Smooth muscle cell (in vitro differentiated cells): ENCODE measurements at regions not wholly inside any gene's neighbourhood (a gene's known extent, or its start where the extent isn't known, plus 50 kb on each side); places are given as distances from the start of the nearest gene placed in this dataset.

ENCODE experiments used
- DNase-seq: peaks from one replicate; lab custom pipeline; 2025; ENCODE audit not compliant: unreplicated experiment; lab: John Stamatoyannopoulos, UW
- H2AFZ ChIP-seq: fragments of 200-600 bp; sonication (generic); 2 replicates; pipeline ENCODE4 v1.6.0; 2016; ENCODE audit warnings: antibody characterized with exemption, low read depth, mild to moderate bottlenecking
- H3F3A ChIP-seq: fragments of 200-600 bp; sonication (generic); 2 replicates; pipeline ENCODE4 v1.6.0; 2017; ENCODE audit warnings: antibody characterized with exemption, low read depth
- H3K27ac ChIP-seq: fragments of 200-600 bp; sonication (generic); 2 replicates; pipeline ENCODE4 v1.5.1; 2016; ENCODE audit warnings: low read depth, mild to moderate bottlenecking
- H3K27me3 ChIP-seq: fragments of 200-600 bp; sonication (generic); 2 replicates; pipeline ENCODE4 v1.6.1; 2016; ENCODE audit warnings: low read depth, mild to moderate bottlenecking
- H3K36me3 ChIP-seq: fragments of 200-600 bp; sonication (generic); 2 replicates; pipeline ENCODE4 v1.5.1; 2016; ENCODE audit warnings: low read depth
- H3K4me1 ChIP-seq: fragments of 200-600 bp; sonication (generic); 2 replicates; pipeline ENCODE4 v1.5.1; 2016; ENCODE audit warnings: low read depth
- H3K4me2 ChIP-seq: fragments of 200-600 bp; sonication (generic); 2 replicates; pipeline ENCODE4 v1.6.0; 2016; ENCODE audit warnings: mild to moderate bottlenecking
- H3K4me3 ChIP-seq: fragments of 200-600 bp; sonication (generic); 2 replicates; pipeline ENCODE4 v1.5.1; 2016; ENCODE audit warnings: mild to moderate bottlenecking
- H3K79me2 ChIP-seq: fragments of 200-600 bp; sonication (generic); 2 replicates; pipeline ENCODE4 v1.6.0; 2016; ENCODE audit warnings: low read depth, mild to moderate bottlenecking
- H3K9ac ChIP-seq: fragments of 200-600 bp; sonication (generic); 2 replicates; pipeline ENCODE4 v1.6.0; 2016; ENCODE audit warnings: low read depth
- H3K9me3 ChIP-seq: fragments of 200-600 bp; sonication (generic); replicated peaks from 2 replicates; pipeline ENCODE4 v1.5.1; 2016; ENCODE audit warnings: low read depth
- H4K20me1 ChIP-seq: fragments of 200-600 bp; sonication (generic); 2 replicates; pipeline ENCODE4 v1.6.0; 2016; ENCODE audit warnings: low read depth
- WGBS: methylation state at CpG from one replicate; pipeline ENCODE4 v1.1.7; 2016; ENCODE audit warnings: low lambda C conversion rate; 5-methylcytosine and 5-hydroxymethylcytosine counted together
- TF ChIP-seq, protein P1 (sequence below): fragments of 200-600 bp; sonication (generic); IDR thresholded peaks from 2 replicates; pipeline ENCODE4 v1.5.1; 2017; ENCODE audit warnings: borderline replicate concordance, mild to moderate bottlenecking, antibody characterized with exemption; ENCODE audit not compliant: insufficient read depth, poor library complexity, severe bottlenecking

- DNase-seq, result no peak
- peak overlapping the region; percentile 48 for H2AFZ ChIP-seq
- no peaks in the 10 kb centered on the region for H3K36me3 ChIP-seq
- WGBS, result 42% methylated on average over 7 of the region's 7 CpGs
- no peaks in the 10 kb centered on the region for H3K9me3 ChIP-seq
- H3K4me3 ChIP-seq, result no peak overlapping the region
- TF ChIP-seq, protein P1, sequence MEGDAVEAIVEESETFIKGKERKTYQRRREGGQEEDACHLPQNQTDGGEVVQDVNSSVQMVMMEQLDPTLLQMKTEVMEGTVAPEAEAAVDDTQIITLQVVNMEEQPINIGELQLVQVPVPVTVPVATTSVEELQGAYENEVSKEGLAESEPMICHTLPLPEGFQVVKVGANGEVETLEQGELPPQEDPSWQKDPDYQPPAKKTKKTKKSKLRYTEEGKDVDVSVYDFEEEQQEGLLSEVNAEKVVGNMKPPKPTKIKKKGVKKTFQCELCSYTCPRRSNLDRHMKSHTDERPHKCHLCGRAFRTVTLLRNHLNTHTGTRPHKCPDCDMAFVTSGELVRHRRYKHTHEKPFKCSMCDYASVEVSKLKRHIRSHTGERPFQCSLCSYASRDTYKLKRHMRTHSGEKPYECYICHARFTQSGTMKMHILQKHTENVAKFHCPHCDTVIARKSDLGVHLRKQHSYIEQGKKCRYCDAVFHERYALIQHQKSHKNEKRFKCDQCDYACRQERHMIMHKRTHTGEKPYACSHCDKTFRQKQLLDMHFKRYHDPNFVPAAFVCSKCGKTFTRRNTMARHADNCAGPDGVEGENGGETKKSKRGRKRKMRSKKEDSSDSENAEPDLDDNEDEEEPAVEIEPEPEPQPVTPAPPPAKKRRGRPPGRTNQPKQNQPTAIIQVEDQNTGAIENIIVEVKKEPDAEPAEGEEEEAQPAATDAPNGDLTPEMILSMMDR, result no peak
- no peaks in the 10 kb centered on the region for H3K79me2 ChIP-seq
- peaks cover 9% of the 10 kb centered on the region for H3F3A ChIP-seq
- H3K9ac ChIP-seq, result no peak overlapping the region
- peak overlapping the region; percentile 78 for H3K4me2 ChIP-seq
- peak overlapping the region; percentile 74 for H3K27ac ChIP-seq
- H3K4me1 ChIP-seq, result no peaks in the 10 kb centered on the region
- H4K20me1 ChIP-seq, result no peaks in the 10 kb centered on the region
- H3K27me3 ChIP-seq, result no peaks in the 10 kb centered on the region
These were observed 149.5 kb downstream of the ANKRD60 start for GRCh38 chr20:58078741-58079522.

GRCh38 chr20:58077282-58077681, 151.2 kb downstream of the ANKRD60 start:
- Histone ChIP-seq H3K79me2 (no peaks in the 10 kb centered on the region), H3K36me3 (no peaks in the 10 kb centered on the region), H4K20me1 (no peaks in the 10 kb centered on the region), H3K9me3 (no peaks in the 10 kb centered on the region), H3K4me3 (no peak overlapping the region), H2AFZ (no peak overlapping the region), H3K27ac (no peak overlapping the region), H3K4me1 (no peaks in the 10 kb centered on the region), H3K4me2 (no peak overlapping the region), H3F3A (peaks cover 9% of the 10 kb centered on the region), H3K9ac (no peak overlapping the region), H3K27me3 (no peaks in the 10 kb centered on the region)
- no peak for DNase-seq
- WGBS, result 93% methylated on average over 6 of the region's 6 CpGs
- TF ChIP-seq, protein P1, result no peak

DNA sequence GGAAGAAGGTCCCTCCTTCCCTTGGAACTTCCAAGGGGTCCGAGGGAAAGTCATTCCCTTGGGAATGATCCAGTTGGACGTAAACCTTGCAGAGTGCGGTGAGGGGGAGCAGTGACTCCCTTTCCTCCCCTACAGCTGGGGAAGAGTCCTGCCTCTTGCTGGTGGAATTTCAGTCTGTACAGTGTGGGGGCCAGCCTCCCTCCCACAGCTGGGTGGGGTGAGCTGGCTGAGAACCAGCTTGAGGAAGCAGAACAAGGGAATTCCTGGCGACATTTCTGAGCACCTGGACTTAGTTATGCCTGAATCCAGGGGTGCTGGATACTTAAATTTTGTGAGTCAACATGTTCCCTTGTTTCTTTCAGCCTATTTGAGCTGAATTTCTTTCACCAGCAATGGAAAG, 152.0 kb downstream of the ANKRD60 start:
- TF ChIP-seq, protein P1, result no peak
- no peaks in the 10 kb centered on the region for H3K36me3 ChIP-seq
- WGBS, result 88% methylated on average over 4 of the region's 4 CpGs

More for the DNA sequence above, 152.0 kb downstream of the ANKRD60 start:
- Histone ChIP-seq H3K27me3 (no peaks in the 10 kb centered on the region), H4K20me1 (no peaks in the 10 kb centered on the region), H3K27ac (no peak overlapping the region), H2AFZ (no peak overlapping the region), H3K4me1 (no peaks in the 10 kb centered on the region), H3K4me2 (no peak overlapping the region), H3K9ac (no peak overlapping the region), H3K9me3 (no peaks in the 10 kb centered on the region), H3K4me3 (no peak overlapping the region), H3K79me2 (no peaks in the 10 kb centered on the region), H3F3A (peaks cover 9% of the 10 kb centered on the region)
- no peak for DNase-seq
